HG02588 (cell line): ENCODE measurements at regions not wholly inside any gene's neighbourhood (a gene's known extent, or its start where the extent isn't known, plus 50 kb on each side); places are given as distances from the start of the nearest gene placed in this dataset.

Source experiments
- ATAC-seq: cut with Tn5 transposase; IDR thresholded peaks from one replicate; pipeline ENCODE4 v1.9.1; 2021; ENCODE audit warnings: mild to moderate bottlenecking, moderate library complexity; ENCODE audit not compliant: unreplicated experiment

GRCh38 chr6:40313582-40313981 is 273.6 kb downstream of the LRFN2 start:
- no peak for ATAC-seq

- ATAC-seq, result no peak
Measured at GRCh38 chr6:40312213-40313015, 274.8 kb downstream of the LRFN2 start.

- no peak for ATAC-seq
Measured at GRCh38 chr6:40308533-40309306, 278.4 kb downstream of the LRFN2 start.

DNA sequence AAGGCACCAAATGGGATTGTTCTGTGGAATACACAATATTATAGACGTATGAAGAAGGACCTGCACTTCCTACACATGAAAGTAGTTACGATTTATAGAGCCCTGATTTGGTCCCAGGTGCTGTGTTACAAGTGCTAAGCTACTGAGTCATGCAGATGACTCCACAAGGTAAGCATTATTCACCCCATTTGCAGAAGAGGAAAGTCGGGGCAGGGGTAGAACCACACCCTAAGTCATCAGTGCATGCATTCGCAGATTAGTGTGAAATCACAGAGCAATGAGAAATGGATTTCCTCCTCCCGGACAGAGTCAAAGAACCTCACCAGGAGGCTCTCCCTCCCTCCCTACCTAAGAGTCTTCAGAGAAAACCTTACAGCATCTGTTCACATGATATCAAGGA is 279.5 kb downstream of the LRFN2 start:
- ATAC-seq, result no peak

DNA sequence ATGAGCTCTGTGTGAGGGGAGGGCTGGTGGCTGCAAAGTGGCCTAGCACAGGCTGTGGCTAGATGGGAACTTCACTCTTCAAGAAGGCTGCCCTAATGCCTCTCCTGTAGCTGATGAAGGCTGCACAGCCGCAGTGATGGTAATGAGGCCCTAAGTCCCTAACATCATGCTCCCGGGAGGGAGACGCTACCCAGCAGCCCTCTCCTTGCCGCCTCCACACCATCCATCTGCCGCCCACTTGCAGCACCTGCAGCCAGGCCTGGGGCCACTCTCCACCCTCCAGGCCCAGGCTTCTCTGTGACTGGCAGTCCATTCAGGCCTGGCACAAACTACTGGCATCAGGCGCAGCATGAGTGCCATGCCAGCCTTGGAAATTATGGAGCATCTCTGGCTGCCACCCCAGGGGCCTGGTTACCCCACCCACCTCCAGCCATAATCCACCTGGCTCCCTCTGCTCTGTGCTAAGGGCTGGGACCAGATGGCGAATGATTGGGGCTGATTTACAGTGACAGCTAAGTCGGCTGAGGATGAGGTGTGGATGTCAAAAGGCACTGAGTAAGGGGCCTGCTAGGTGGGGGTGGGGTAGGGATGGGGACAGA is 284.2 kb downstream of the LRFN2 start:
- ATAC-seq, result no peak

DNA sequence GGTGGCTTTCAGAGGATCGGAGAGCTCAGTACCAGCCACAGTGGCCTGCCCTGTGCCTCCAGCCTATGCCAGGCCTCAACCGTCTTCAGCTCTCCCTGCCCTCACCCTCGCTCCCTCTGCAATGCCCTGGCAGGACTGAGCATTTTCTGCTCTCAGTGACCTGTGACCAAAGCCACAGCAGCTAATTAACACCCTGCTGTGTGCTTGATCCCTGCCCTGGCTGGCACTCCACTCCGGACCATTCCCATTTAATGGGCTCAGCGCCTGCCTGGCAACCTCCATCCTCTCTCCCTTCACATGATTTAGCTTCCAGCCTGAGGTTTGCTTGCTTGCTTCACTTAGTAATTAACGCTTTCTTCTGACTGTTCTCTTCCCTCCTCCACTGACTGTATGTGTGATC is 287.5 kb downstream of the LRFN2 start:
- no peak for ATAC-seq

GRCh38 chr6:40298207-40298606 is 289.0 kb downstream of the LRFN2 start:
- ATAC-seq, result no peak

- ATAC-seq, result no peak
Measured at GRCh38 chr6:40295251-40295950, 291.8 kb downstream of the LRFN2 start.

GRCh38 chr6:40293460-40294185 is 293.5 kb downstream of the LRFN2 start:
- ATAC-seq, result no peak

GRCh38 chr6:40293060-40293459 is 294.1 kb downstream of the LRFN2 start:
- ATAC-seq, result no peak

DNA sequence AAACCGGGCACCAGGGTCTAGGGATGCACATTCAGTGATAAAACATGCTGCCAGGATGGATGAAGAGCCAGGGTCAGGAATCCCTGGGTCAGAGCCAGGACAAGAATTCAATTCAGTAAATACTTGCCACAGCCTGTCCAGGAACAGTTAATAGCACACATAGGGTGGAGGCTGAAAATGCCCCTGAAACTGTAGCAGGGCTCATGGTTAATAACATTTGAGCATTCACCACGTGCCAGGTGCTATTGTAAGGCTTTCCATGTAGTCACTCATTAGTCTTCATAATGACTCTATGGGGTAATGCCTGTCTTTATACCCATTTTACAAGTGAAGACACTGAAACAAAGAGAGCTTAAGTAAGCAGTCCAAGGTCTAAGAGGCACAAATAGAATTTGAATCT is 296.3 kb downstream of the LRFN2 start:
- ATAC-seq, result no peak

DNA sequence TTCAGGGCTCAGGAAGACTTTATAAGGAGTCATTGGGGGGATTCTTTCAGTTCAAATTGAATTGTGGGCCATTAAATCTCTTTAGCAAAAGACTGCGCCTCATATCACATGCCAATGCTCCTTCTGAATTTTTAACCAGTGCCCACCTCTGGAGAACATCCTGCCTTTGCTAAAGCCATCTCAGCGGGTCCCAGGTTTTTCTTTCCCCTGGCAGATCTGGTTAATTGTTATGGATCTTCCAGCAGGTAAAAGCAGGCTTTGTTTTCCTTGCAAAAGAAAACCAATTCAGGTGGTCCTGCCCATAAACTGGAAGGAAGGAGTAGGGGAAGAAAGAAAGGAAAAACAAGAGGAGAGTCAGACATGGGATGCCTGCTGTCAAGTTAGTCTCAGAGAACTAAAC is 298.2 kb downstream of the LRFN2 start:
- no peak for ATAC-seq

GRCh38 chr6:40287296-40287850 is 299.8 kb downstream of the LRFN2 start:
- ATAC-seq, result no peak

GRCh38 chr6:40286721-40287120 is 300.4 kb downstream of the LRFN2 start:
- ATAC-seq, result no peak

- no peak for ATAC-seq
Measured at GRCh38 chr6:40285996-40286395, 301.2 kb downstream of the LRFN2 start.

DNA sequence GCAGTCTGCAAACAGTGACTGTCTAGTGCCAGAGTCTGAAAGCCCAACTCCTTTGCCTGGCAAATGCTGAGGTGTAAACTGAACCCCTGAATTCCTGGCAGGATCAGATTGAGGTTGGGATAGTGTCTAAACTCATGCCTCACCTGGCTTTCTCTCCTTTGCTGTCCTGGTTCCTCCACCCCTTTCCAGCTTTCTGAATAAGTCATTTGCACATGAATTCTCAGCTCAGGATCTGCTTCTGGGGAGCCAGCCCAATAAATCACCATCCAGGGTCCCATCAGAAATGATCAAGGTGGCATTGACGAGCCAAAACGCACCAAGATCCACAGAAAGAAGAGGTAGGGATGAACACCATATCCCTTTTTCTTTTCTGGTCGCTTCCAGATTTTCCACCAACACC is 301.6 kb downstream of the LRFN2 start:
- ATAC-seq, result no peak

GRCh38 chr6:40282986-40283385 is 304.2 kb downstream of the LRFN2 start:
- no peak for ATAC-seq

DNA sequence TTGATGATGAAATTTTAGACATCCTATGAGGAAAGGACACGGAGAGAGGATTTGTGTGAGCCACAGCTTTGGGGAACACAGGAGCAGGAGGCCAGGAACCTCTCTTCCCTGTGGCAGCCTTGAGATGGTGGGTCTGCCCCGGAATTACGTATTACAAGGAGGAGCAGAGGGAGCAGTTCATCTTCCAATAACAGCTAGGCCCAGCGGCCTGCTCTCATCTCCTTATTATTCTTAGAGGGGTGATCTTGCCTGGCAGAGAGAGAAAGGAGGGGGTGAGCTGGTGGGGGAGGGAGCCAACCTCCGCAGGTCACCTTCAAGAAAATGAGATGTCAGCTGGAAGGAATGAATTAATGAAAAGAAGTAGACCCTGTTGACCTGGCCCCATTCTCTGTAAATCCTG is 305.8 kb downstream of the LRFN2 start:
- ATAC-seq, result no peak

- no peak for ATAC-seq
Measured at GRCh38 chr6:40280231-40280630, 306.9 kb downstream of the LRFN2 start.

GRCh38 chr6:40276141-40276540 is 311.0 kb downstream of the LRFN2 start:
- no peak for ATAC-seq
